ENCODE measurements at regions not wholly inside any gene's neighbourhood (a gene's known extent, or its start where the extent isn't known, plus 50 kb on each side); places are given as distances from the start of the nearest gene placed in this dataset.

DNA sequence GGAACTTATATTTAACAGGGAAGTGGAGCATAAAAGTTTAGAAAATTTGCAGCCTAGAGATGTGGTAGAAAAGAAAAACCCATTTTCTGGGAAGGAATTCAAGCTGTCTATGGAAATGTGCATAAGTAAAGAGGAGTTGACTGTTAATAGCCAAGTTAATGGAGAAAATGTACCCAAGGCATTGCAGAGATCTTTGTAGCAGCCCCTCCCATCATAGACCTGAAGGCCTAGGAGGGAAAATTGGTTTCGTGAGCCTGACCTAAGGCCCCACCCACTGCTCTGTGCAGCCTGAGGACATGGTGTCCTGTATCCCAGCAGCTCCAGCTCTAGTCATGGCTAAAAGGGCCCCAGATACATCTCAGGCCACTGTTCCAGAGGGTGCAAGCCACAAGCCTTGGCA, 772.4 kb upstream of the RIOK2 start:
- TF ChIP-seq, protein P1, sequence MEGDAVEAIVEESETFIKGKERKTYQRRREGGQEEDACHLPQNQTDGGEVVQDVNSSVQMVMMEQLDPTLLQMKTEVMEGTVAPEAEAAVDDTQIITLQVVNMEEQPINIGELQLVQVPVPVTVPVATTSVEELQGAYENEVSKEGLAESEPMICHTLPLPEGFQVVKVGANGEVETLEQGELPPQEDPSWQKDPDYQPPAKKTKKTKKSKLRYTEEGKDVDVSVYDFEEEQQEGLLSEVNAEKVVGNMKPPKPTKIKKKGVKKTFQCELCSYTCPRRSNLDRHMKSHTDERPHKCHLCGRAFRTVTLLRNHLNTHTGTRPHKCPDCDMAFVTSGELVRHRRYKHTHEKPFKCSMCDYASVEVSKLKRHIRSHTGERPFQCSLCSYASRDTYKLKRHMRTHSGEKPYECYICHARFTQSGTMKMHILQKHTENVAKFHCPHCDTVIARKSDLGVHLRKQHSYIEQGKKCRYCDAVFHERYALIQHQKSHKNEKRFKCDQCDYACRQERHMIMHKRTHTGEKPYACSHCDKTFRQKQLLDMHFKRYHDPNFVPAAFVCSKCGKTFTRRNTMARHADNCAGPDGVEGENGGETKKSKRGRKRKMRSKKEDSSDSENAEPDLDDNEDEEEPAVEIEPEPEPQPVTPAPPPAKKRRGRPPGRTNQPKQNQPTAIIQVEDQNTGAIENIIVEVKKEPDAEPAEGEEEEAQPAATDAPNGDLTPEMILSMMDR (IDR thresholded peaks at IDR 0.05): no peak
- Histone ChIP-seq H3K27me3 (ENCODE audit: insufficient read depth in 3 of 3, low read length in 2 of 3) (peaks cover 0 to 2% (median 0%) of the 10 kb centered on the region in 3 donors), H3K4me3 (no peak overlapping the region), H3K9me3 (no peaks in the 10 kb centered on the region), H3K4me1 (no peaks in the 10 kb centered on the region), H3K27ac (no peak overlapping the region), H3K36me3 (ENCODE audit: insufficient read depth in 1 of 2, low read depth in 1 of 2) (no peaks in the 10 kb centered on the region)
- no peak for ATAC-seq
- 91 to 95% (median 95%) methylated on average over 1 of the region's 1 CpG for WGBS, 3 donors
- intact Hi-C loops (cut with DNase I): no loop called here
- DNase-seq: no peak

DNA sequence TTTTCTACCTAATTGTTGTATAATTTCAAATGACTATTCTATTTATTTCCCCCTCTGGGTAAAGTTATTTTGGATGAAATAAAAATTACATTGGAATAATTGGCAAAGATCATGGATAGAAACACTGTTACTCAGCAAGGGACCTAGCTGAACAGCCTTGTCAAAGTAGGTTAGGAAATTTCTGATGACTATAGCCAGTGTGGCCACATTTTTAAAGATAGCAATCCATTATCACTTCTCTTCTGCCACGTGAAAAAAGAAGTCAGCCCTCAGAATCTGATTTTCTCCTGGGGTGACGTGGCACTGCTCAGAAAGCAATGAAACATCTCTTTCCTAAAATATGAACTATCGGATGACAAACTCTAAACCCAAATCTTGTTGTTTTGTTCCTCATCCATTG, 784.2 kb upstream of the RIOK2 start:
- Histone ChIP-seq H3K9me3 (no peaks in the 10 kb centered on the region), H3K4me1 (no peaks in the 10 kb centered on the region), H3K27ac (no peak overlapping the region), H3K36me3 (ENCODE audit: insufficient read depth in 1 of 2, low read depth in 1 of 2) (no peaks in the 10 kb centered on the region), H3K27me3 (ENCODE audit: insufficient read depth in 3 of 3, low read length in 2 of 3) (no peaks in the 10 kb centered on the region), H3K4me3 (no peak overlapping the region)
- TF ChIP-seq, protein P1 (IDR thresholded peaks at IDR 0.05): no peak
- intact Hi-C loops (cut with DNase I): no loop called here
- DNase-seq: no peak
- 67 to 76% (median 71%) methylated on average over 3 of the region's 3 CpGs for WGBS, 3 donors
- ATAC-seq: no peak

DNA sequence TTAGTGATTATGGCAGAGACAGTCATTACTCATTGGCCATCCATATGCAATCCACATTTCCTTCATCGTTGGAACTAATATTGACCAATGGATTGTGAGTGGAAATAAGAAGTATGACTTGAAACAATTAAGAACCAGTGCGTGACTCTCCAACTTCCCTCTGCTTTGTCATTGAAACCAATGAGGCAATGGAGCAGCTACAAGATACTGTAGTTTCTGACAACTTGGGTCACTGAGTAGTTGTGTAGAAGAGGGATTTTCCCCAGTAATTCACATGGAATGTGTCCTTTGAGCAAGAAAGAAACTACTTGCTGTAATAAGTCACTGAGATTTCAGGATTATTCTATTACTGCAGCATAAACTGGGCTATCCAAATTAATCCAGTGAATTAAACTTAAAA, 785.3 kb upstream of the RIOK2 start:
- DNase-seq: no peak
- no peak overlapping the region for H3K4me3 ChIP-seq
- 93 to 94% (median 94%) methylated on average over 2 of the region's 2 CpGs for whole genome bisulfite sequencing, 3 donors
- H3K4me1 ChIP-seq: no peaks in the 10 kb centered on the region
- no peaks in the 10 kb centered on the region for H3K9me3 ChIP-seq
- no peak overlapping the region for H3K27ac ChIP-seq
- intact Hi-C loops (cut with DNase I): no loop called here
- H3K27me3 ChIP-seq (ENCODE audit: insufficient read depth in 3 of 3, low read length in 2 of 3): no peaks in the 10 kb centered on the region
- TF ChIP-seq, protein P1 (IDR thresholded peaks at IDR 0.05): no peak
- H3K36me3 ChIP-seq (ENCODE audit: insufficient read depth in 1 of 2, low read depth in 1 of 2): no peaks in the 10 kb centered on the region
- no peak for ATAC-seq

DNA sequence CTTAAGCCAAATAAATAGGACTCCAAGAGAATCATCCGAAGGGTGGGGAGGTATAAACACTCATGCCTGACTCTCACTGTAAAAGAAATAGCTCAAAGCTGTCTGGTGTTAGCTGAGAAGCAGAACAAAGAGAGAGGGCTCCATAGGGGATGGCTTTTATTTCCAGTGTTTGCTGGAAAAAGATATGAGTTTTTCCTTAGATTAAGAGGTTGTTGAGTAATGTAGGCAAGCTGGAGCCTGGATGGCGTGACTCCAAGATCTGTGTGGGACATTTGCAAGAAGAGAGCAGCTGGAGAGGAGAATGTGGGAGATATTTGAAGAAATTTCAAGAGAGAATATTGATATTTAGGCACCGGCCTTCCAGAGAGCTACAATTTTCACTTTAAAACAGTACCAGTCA, 793.7 kb upstream of the RGMB start:
- peak in 1 of 2 donors; percentile 10 for DNase-seq
- H3K27me3 ChIP-seq (ENCODE audit: insufficient read depth in 3 of 3, low read length in 2 of 3): no peaks in the 10 kb centered on the region
- intact Hi-C loops (cut with DNase I): no loop called here
- no peak for ATAC-seq
- H3K27ac ChIP-seq: no peak overlapping the region
- no peaks in the 10 kb centered on the region for H3K36me3 ChIP-seq (ENCODE audit: insufficient read depth in 1 of 2, low read depth in 1 of 2)
- H3K9me3 ChIP-seq: no peaks in the 10 kb centered on the region
- WGBS, 3 donors: 43 to 54% (median 52%) methylated on average over 3 of the region's 3 CpGs
- no peak overlapping the region for H3K4me3 ChIP-seq
- TF ChIP-seq, protein P1 (IDR thresholded peaks at IDR 0.05): no peak
- no peaks in the 10 kb centered on the region for H3K4me1 ChIP-seq

GRCh38 chr5:97980291-97980690, 793.2 kb upstream of the RGMB start:
- TF ChIP-seq, protein P1 (IDR thresholded peaks at IDR 0.05): no peak
- Histone ChIP-seq H3K27ac (no peak overlapping the region), H3K9me3 (no peaks in the 10 kb centered on the region), H3K36me3 (ENCODE audit: insufficient read depth in 1 of 2, low read depth in 1 of 2) (no peaks in the 10 kb centered on the region), H3K27me3 (ENCODE audit: insufficient read depth in 3 of 3, low read length in 2 of 3) (no peaks in the 10 kb centered on the region), H3K4me3 (no peak overlapping the region), H3K4me1 (no peaks in the 10 kb centered on the region)
- 81 to 95% (median 90%) methylated on average over 1 of the region's 1 CpG for WGBS, 3 donors
- ATAC-seq: no peak
- intact Hi-C loops (cut with DNase I): no loop called here
- no peak for DNase-seq
